ENCODE measurements at regions not wholly inside any gene's neighbourhood (a gene's known extent, or its start where the extent isn't known, plus 50 kb on each side); places are given as distances from the start of the nearest gene placed in this dataset.
"Not testable (repeated sequence)": the region's sequence is repeated elsewhere in the genome, so short reads cannot be mapped to it uniquely, and the experiment has no call there.

DNA sequence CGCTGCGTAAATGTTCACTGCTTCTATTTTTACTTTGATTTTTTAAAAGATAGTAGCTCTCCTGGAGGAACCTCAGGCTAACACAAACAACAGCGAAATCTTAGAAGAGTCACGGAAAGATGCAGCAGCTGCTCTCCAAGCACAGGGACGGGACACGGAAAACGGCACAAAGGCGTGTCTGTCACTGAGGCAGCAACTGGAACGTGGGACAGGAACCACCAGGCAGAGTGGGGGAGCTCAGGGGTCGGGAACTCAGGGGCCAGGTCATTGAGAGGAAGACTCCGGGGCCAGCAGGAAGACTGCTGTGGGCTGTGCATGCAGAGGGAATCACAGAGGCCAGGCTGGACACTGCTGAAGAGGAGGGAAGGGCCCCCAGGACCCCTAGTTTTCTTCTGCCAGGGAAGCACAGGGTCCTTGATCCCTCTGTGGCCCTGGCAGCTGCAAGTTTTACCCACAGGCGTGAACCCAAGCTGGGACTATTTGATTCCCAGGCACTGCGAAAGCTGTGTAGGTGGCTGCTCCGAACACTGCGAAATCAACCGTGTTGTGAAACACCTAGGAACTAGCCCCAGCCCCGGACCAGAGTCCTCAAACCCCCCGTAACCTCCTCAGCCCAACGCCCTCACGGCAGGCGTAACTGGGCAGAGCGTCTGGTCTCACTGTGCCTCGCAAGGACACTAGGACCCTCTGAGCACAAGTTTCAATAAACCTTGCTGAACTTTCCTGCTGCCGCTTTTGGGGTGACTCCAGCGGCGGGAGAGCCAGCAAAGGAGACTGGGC is 263.0 kb downstream of the EIPR1 start:
- DNase-seq, result peak; percentile 18

DNA sequence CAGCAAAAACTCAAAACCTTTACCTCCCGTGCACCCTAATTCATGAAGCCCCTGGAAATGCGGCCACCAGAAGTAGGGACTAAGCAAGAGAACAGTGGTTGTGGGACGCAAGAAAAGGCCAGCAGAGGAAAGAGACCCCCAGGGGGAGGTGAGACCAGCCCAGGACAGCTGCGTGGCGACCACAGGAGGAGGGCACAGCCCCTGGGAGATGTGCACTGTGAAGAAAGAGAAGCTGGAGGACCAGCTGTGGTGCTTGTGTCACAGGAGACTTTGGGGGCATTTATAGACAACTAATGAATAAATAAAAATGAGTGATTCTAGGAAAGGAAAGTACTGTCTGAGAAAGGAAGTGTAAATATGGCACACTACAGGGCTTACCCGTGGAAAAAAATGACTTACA is 263.8 kb downstream of the EIPR1 start:
- no peak for DNase-seq

DNA sequence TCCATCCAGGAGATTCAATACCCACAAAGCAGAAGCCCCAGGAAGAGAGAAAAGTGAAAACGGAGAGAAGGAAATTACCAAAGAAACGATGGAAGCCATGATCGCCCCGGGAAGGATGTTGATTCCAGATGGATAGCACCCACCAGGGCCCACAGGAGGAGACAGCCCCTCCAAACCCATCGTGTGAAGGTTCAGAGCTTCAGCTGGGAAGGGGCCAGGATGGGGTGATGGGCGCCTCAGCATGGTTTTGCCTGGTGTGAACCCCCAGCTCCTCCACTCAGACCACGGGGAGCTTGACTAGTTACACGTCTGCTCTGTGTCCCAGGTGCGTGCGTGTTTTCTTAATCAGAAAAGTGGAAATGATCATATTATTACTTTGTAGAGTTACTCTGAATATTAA is 264.5 kb downstream of the EIPR1 start:
- no peak for DNase-seq

DNA sequence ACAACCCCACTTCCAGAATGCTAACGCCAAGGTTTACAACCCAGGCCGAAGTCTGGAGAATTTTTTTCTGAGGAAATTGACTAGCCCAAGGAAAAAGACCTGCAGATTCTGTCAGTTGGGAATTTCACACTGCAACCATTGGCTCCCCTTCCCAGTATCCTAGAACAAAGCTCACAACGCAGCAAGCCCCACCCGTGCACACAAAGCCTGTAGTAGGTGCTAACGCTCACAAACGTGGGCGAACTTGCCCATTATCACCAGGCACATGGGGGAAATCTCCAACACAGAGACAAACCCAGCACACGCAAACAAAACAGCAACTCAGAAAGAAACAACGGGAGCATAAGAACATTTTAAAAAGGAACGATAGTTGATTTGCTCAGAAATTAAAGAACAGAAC is 265.1 kb downstream of the EIPR1 start:
- DNase-seq, result no peak

DNA sequence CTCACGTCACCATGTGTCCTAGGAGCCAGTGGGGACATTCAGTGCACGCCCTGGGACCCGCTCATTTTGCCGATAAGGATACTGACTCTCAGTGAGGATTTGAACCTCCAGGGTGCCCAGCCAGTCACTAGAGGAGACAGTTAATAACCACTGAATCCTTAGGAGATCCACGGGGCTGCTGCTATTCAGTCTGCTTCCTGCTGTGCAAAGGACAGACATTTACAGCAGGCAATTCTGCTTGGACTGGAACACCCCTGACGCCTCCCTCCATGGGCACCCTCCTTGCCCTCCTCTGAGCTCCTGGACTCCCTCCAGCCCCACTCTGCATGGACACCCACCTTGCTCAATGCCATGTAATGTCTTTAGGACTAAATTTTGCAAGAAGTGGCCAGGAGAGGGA is 265.5 kb downstream of the EIPR1 start:
- DNase-seq, result no peak

DNA sequence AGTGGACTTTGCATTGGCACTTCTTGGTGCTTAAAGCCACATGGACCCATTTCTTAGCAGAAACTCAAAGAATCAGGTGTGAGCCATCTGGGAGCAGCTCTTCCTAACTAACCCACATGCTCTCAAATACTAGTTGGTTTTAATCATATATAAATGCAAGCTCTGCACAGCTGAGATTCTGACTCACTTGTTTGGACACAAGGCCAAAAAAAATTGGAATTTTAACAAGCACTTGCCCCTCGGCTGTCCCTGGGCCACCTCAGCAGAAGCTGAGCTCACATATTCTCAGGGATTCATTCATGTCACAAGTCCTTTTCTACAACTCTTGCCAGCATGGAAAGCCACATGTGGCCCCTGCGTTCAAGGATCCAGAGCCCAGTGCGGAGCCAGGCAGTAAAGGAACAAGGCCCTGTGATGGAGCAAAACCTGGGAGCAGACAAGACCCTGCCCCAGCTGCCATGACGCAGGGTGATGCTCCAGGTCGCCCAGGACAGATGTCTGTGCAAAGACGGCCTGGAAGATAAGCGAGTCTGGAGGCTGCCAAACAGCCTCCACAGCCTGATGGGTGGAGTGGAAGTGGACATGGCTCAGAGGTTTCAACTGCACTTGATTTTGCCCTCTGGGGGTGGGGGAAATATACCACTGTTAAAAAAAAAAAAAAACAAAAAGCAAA is 266.5 kb downstream of the EIPR1 start:
- peak; percentile 19 for DNase-seq

DNA sequence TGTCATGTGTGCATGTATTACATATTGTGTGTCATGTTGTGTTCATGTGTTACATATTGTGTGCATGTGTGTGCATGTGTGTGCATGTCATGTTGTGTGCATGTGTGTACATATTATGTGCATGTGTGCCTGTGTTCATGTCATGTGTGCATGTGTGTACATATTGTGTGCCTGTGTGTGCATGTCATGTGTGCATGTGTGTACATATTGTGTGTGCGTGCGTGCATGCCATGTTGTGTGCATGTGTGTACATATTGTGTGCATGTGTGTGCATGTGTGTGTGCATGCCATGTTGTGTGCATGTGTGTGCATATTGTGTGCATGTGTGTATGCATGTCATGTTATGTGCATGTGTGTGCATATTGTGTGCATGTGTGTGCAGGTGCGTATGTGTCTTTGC is 267.1 kb downstream of the EIPR1 start:
- no peak for DNase-seq

DNA sequence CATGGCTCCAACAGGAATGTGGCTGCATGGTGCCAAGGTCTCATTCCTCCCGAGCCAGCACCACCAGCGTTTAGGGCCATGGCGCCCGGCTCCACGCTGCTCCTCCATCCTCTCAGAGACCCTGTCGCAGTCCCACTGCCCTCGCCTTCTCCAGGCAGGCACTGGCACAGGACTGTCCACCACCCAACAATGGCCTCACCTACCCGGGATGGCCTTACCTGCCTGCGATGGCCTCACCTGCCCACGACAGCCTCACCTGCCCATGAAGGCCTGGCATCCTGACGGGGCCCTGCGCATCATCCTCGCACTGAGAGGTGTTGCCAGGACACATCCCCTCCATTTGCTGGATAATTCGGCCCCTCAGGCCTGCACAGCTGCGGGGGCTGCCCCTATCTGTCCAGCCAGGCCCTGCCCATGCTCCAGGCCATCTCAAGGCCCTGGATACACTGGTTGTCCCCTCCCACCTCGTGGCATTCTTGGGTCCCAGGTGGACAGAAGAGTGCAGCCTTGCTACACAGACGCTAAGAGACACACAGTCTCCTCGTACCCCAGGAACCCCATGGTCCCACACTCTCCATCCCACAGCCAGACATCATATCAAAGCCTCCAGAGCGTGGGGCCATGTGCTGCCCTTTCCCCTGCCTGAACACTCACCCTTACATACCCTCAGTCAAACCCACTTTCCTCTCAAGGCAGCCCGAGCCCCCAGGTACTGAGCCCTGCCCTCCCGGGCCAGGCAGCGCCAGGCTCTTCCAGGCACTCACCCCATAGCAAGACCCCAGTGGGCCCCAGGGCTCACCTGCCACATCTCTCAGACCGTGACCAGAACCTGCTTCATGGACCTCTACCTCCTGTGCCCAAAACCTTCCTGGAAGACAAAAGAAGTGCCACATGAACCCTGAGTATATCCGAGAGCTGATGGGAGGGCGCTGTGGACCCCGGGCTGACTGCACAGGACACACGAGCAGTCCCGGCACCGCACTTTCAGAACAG is 268.6 kb downstream of the EIPR1 start:
- DNase-seq, result peak; percentile 18

DNA sequence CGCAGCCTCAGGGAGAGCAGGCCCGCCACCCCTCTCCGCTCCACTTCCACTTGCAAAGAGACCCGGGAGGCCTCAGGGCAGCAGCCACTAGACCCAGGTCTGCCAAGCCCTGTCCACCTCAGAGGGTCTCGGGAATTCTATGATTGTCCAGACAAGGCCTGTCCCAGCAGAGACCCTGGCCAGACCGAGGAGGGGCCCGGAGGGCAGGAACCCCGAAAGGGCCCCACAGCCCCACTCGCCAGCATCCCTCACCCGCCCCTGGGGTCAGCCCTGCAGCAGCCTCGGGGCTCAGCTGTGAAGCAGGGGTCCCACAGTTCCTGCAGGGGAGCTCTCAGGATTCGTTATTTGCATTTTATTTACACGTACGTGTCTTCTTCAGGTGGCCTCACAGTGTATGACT is 269.5 kb downstream of the EIPR1 start:
- DNase-seq, result peak; percentile 32

DNA sequence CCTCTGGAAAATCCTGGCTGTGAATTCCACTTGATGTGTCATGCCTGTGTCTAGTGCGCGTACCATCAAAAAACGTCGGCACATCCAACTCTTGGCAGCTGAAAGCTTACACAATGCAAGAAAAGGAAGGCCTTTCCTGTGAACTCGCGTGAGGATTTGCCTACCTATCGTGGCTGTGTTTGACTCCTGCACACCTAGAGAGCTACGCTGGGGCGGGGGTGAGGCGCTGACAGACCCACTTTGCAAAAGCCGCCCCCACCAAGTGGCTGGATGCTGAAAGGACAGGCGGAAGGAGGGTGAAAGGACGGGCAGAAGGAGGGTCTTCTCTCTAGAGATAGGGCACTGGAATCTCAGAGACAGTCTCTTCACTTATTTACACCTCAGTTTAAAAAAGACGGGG is 270.1 kb downstream of the EIPR1 start:
- peak; percentile 12 for DNase-seq

DNA sequence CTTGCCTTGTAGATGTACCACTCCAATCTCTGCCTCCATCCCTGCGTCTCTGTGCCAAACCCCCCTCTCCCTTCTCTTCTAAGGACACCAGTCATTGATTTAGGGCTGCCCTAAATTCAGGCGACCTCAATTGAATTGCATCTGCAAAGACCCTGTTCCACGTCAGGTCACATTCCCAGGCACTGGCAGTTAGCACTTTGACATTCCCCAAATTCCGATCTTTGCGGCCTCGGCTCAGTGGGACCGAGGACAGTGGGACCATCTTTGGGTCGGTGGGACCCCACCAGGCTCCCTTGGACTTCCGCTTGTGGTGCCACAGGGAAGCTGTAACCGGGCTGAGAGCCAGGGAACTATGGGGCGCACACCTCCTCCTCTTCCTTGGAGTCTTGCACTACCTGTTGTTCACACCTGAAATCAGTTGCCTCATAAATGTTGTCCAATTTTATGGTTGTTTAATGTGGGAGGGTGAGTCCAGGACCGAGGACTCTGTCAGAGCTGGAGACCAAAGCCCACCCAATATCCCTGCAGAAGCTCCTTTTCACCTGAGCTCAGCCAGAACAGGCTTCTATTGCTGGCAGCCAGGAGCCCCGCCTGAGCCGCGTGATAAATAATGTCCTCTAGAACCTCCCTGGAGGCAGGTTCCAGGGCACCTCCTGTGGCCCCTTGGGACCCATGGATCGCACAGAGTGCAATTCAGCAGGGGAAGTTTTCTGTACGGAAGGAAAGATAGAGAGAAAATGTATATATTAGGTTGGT is 271.6 kb downstream of the EIPR1 start:
- no peak for DNase-seq

DNA sequence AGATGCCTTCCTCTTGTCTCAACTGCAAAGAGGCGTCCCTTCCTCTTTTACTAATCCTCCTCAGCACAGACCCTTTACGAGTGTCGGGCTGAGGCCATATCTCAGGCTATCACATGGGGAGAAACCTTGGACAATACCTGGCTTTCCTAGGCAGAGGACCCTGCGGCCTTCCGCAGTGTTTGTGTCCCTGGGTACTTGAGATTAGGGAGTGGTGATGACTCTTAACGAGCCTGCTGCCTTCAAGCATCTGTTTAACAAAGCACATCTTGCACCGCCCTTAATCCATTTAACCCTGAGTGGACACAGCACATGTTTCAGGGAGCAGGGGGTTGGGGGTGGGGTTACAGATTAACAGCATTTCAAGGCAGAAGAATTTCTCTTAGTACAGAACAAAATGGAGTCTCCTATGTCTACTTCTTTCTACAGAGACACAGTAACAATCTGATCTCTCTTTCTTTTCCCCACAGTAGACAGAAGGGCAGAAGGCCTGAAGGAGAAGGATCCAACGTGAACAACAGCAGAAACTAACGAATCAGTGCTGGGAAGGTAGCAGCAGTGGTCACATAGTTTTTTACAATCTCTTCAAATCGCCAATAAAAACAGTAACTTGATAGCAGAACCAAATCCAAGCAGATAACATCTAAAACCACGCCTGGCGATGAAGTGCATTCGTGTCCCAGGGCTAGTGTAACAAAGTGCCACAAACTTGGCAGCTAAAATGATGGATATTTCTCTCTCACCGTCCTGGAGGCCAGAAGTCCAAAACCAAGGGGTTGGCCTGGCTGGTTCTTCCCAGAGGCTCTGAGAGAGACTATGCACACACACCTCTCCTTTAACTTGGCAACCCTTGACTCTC is 272.4 kb downstream of the EIPR1 start:
- DNase-seq, result not testable (repeated sequence)

DNA sequence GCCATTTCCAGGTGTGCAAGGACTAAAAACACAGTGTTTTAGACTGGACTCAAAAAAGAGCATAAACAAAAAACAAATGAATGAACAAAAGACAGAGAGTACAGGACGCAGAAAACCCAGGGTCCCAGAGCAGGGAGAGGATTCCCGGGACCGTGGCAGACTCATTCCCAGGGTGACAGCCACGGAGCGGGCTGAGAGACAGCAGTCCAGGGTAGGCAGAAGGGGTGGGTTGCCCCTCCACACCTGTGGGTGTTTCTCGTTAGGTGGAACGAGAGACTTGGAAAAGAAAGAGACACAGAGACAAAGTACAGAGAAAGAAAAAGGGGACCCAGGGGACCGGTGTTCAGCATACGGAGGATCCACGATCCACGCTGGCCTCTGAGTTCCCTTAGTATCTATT is 273.4 kb downstream of the EIPR1 start:
- DNase-seq, result no peak

DNA sequence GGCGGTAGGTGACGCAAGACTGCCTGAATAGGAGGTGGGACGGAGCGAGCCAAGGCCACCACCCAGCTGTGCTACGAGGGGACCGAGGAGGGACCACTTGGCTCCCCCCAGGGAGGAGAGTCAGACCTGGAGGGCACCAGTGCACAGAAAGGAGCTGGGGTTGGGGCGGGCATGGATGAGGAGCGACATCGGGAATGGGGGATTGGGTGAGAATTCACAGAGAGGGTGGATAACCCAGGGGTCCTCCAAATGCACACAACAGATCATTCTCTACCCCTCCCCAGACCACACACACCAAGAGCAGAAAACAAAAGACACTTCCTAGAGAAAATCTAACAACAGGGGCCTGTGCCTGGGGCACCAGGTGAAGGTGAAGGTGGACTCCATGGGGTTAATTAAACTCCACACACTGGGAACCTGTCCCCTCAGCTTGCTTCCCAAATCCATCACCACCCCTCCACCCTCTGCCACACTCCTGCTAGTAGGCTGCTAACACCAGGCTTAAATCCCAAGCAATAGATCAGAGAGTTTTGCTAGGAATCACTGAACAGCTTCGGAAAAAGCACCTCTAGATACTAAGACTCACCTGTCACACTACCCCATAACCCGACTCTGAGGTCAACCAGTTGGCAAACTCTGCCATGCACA is 274.6 kb downstream of the EIPR1 start:
- no peak for DNase-seq

DNA sequence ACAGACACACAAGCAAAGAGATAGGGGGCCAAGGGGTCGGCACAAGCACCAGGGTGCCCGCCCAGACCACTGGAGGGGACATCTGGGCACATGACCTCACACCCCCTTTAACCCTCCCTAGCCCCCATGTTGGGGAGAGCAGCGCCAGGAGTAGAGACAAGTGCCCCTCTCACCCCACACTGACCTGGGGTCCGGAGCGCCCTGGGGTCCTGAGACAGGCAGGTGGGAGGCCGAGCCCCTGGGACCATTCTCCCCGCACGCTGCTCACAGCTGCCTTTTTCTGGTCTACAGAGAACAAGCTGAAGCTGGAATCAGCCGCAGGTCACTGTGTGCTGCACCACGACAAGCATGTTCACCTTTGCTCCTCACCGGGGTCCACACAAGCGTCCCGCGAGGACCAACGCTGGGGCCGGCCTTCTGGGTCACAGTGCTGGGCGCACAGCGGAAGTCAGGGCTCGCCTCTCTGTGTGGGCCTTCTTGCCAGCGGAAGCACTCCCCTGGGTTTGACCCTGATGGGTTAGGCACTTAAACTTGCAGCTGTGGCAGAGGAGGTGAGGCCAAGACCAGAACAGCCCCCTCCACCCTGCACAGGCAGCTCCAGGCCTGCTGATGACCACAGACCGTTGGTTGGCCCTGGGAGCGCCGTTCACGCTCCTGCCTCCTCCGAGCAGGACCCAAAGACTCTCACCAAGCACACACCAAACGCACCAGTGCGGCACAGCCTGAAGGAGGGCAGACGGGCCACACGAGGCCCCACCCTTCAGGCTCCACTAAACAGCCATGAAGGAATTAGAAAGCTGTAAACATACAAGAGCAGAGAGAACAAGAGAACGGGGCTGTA is 275.3 kb downstream of the EIPR1 start:
- DNase-seq, result no peak

DNA sequence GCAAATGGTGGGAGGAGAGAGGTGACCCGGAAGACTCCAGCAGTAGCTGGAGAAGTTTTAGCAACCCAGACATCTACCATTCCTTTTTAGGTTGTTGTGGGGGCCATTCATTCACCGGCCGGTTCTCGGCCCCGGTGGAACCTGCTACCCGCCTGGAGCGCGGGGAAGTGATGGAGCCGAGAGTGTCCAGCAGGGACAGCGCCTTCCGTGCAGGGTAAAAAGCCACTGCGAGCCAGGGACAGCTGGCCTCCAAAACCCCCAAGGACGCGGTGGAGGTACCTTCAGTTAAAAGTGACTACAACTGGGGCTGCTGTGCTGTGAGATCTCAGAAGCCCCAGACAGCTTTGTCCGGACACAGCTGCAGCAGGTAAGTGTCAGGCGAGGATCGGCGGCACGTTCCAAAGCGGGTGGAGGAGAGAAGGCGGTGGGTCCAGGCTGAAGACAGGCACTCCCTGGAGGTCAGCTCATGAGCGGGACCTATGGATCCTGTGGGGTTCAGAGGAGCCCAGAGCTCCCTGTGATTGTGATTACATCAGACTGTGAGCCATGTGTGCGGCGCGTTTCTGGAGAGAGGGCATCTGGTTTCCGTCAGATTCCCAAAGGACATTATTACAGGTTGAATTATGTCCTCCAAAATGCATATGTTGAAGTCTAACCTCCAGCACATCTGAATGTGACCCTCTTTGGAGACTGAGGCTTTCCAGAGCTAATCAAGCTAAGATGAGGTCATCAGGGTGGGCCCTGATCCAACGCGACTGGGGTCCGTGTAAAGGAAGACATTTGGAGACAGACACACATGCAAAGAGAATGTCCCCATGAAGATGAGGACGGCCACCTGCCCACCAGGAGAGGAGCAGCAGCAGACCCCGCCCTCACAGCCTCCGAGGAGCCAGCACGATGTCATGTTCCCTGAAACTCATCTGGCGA is 276.3 kb downstream of the EIPR1 start:
- DNase-seq, result no peak

DNA sequence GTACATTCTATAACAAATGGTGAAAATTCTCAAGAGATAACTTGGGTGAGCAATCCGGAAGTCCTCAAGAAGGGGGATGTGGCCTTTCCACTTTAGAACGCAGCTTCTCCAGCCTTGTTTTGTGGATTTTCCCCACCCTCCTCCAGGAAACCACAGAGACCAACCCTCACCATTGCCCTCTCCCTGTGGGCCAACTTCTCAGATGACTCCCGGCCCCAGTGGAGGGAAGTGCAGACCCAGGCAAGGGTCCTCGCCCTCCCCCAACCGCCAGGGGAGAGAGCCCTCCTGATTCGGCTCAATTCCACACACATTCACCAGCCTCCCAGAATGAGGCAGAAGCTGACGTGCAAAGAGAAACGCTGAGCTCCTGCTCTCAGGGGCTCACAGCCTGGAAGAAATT is 277.2 kb downstream of the EIPR1 start:
- no peak for DNase-seq

DNA sequence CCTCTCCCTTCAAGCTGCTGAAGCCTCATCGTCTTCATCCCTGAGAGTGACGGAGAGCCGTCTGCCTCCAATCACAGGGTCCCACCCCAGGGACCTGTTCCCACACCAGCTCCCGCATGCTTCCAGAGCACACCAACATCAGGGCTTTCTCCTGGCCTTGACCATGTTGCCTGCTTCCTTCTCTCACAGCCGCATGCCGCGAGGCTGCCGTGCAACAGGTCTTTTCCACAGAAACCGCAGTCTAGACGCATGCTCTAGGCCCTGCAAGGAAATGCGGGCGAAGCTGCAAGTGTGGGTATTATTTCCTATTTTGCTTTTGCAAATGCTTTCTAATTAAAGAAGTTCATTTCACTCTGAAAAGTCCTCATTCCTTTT is 277.8 kb downstream of the EIPR1 start:
- no peak for DNase-seq

Measured in right forelimb (tissue), 1 donor.